CD4-positive, alpha-beta T cell (primary cell): ENCODE measurements at regions not wholly inside any gene's neighbourhood (a gene's known extent, or its start where the extent isn't known, plus 50 kb on each side); places are given as distances from the start of the nearest gene placed in this dataset.

Experiments used
- ATAC-seq: fragments of 200-7000 bp; cut with Tn5 transposase; one replicate; pipeline ENCODE4 v1.10.0; 2022; ENCODE audit warnings: mild to moderate bottlenecking; ENCODE audit not compliant: poor library complexity
- CTCF ChIA-PET: fragments of 350-600 bp; sonication (Branson Sonifier 250); formaldehyde crosslinking; loops from one replicate; lab custom pipeline; 2021; ENCODE audit warnings: antibody characterized with exemption, inconsistent platforms; lab: Charles Lee
- POLR2A ChIA-PET: fragments of 350-600 bp; sonication (Branson Sonifier 250); formaldehyde crosslinking; loops from one replicate; lab custom pipeline; 2021; ENCODE audit warnings: antibody characterized with exemption, inconsistent platforms; lab: Charles Lee
- DNase-seq, 14 experiments: peaks; one replicate each; pipeline ENCODE4 v3.0.0-alpha.2; 2013 to 2020; ENCODE audit warnings: mixed read lengths in 2 of 14
- H3K27ac ChIP-seq, 2 donors: one replicate each; pipeline versions ENCODE4 v1.5.1 to v1.7.0; 2013; ENCODE audit warnings: low read length in 2 of 2, low read depth in 1 of 2, mild to moderate bottlenecking in 1 of 2
- H3K27me3 ChIP-seq, 2 experiments: 1 replicate in 1 of 2; 2 replicates in 1 of 2; pipeline versions ENCODE4 v1.6.1 to v1.7.0; 2013; ENCODE audit warnings: low read length in 2 of 2, control low read depth in 1 of 2, mild to moderate bottlenecking in 1 of 2, moderate library complexity in 1 of 2; ENCODE audit not compliant: insufficient read depth in 2 of 2, control insufficient read depth in 1 of 2
- H3K36me3 ChIP-seq: one replicate; pipeline ENCODE4 v1.6.1; 2013; ENCODE audit warnings: low read length, control low read depth; ENCODE audit not compliant: insufficient read depth
- H3K4me1 ChIP-seq: one replicate; pipeline ENCODE4 v1.6.1; 2013; ENCODE audit warnings: low read length, control low read depth; ENCODE audit not compliant: insufficient read depth
- H3K4me3 ChIP-seq: one replicate; pipeline ENCODE4 v1.5.1; 2013; ENCODE audit warnings: mild to moderate bottlenecking, low read length, moderate library complexity
- H3K9me3 ChIP-seq, 2 experiments: 1 replicate in 1 of 2; 2 replicates in 1 of 2; pipeline versions ENCODE4 v1.6.1 to v1.7.0; 2013; ENCODE audit warnings: low read length in 2 of 2, mild to moderate bottlenecking in 2 of 2, control low read depth in 1 of 2, moderate library complexity in 1 of 2; ENCODE audit not compliant: control insufficient read depth in 1 of 2, insufficient read depth in 1 of 2
- H3K27ac Mint-ChIP-seq: one replicate; pipeline ENCODE4 v1.8.0; 2020; ENCODE audit warnings: mixed read lengths
- H3K27me3 Mint-ChIP-seq: one replicate; pipeline ENCODE4 v1.8.0; 2021; ENCODE audit warnings: mixed read lengths
- H3K36me3 Mint-ChIP-seq: one replicate; pipeline ENCODE4 v1.8.0; 2021; ENCODE audit warnings: low read depth, mixed read lengths
- H3K4me1 Mint-ChIP-seq: one replicate; pipeline ENCODE4 v1.8.0; 2021; ENCODE audit warnings: low read depth, mixed read lengths
- H3K4me3 Mint-ChIP-seq: one replicate; pipeline ENCODE4 v1.8.0; 2020; ENCODE audit warnings: mild to moderate bottlenecking, mixed read lengths
- H3K9me3 Mint-ChIP-seq: one replicate; pipeline ENCODE4 v1.8.0; 2020; ENCODE audit warnings: mixed read lengths
- intact Hi-C, 2 experiments: fragments of 100-400 bp; cut with DNase I in 1 of 2; cut with micrococcal nuclease in 1 of 2; formaldehyde crosslinking; loops; one replicate each; pipeline versions ENCODE4 v1.15.1 to v1.9.0; 2023 to 2025; cut with DNase I, micrococcal nuclease
- TF ChIP-seq, protein P1 (sequence below): fragments of 200-600 bp; IDR thresholded peaks from one replicate; pipeline ENCODE4 v1.8.0; 2022; ENCODE audit warnings: antibody characterized with exemption, mild to moderate bottlenecking

DNA sequence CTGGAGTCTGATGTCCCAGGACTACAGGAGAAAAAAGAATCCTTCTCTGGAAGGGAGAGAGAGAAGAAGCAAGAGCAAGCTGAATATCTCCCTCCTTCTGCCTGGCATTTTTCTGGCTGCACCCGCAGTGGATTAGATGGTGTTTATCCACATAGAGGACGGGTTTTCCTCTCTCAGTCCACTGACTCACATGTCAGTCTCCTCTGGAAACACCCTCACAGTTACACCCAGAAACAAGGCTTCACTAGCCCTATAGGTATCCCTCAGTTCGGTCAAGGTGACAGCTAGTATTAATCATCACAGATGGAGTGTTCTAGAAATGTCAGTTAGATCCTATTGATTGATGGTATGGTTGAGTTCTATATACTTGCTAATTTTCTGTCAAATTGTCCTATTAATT lies 87.9 kb downstream of the RHOU start:
- H3K27ac ChIP-seq = no peak overlapping the region
- Mint-ChIP-seq H3K4me1 (peaks cover 13% of the 10 kb centered on the region), H3K36me3 (no peaks in the 10 kb centered on the region), H3K27me3 (no peaks in the 10 kb centered on the region), H3K9me3 (no peaks in the 10 kb centered on the region), H3K4me3 (no peak overlapping the region), H3K27ac (no peak overlapping the region)
- ChIA-PET POLR2A (no interaction called here), CTCF (no interaction called here)
- intact Hi-C loops = no loop called here
- no peak for ATAC-seq
- no peak overlapping the region for H3K4me3 ChIP-seq
- no peaks in the 10 kb centered on the region for H3K36me3 ChIP-seq
- TF ChIP-seq, protein P1, sequence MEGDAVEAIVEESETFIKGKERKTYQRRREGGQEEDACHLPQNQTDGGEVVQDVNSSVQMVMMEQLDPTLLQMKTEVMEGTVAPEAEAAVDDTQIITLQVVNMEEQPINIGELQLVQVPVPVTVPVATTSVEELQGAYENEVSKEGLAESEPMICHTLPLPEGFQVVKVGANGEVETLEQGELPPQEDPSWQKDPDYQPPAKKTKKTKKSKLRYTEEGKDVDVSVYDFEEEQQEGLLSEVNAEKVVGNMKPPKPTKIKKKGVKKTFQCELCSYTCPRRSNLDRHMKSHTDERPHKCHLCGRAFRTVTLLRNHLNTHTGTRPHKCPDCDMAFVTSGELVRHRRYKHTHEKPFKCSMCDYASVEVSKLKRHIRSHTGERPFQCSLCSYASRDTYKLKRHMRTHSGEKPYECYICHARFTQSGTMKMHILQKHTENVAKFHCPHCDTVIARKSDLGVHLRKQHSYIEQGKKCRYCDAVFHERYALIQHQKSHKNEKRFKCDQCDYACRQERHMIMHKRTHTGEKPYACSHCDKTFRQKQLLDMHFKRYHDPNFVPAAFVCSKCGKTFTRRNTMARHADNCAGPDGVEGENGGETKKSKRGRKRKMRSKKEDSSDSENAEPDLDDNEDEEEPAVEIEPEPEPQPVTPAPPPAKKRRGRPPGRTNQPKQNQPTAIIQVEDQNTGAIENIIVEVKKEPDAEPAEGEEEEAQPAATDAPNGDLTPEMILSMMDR = no peak
- no peak for DNase-seq
- no peaks in the 10 kb centered on the region for H3K27me3 ChIP-seq
- peaks cover 6% of the 10 kb centered on the region for H3K4me1 ChIP-seq
- no peaks in the 10 kb centered on the region for H3K9me3 ChIP-seq

DNA sequence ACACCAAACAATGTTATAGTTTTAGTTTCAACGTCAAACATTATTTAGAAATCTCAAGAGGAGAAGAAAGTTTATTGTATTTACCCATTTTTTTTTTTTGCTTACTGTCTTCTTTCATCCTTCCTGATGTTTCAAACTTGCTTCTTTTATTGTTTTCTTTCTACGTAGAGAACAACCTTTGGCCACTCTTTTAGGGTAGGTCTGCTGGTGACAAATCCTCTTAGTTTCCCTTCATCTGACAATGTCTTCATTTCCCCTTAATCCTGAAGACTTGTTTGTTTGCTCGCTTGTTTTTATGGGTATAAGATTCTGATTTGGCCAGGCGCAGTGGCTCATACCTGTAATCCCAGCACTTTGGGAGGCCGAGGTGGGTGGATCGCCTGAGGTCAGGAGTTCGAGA lies 89.1 kb downstream of the RHOU start:
- Mint-ChIP-seq H3K4me1 (peaks cover 13% of the 10 kb centered on the region), H3K27ac (no peak overlapping the region), H3K36me3 (no peaks in the 10 kb centered on the region), H3K4me3 (no peak overlapping the region), H3K27me3 (no peaks in the 10 kb centered on the region), H3K9me3 (no peaks in the 10 kb centered on the region)
- H3K36me3 ChIP-seq = no peaks in the 10 kb centered on the region
- no peak overlapping the region for H3K27ac ChIP-seq
- H3K4me3 ChIP-seq = no peak overlapping the region
- POLR2A ChIA-PET = no interaction called here
- CTCF ChIA-PET = no interaction called here
- H3K4me1 ChIP-seq = peaks cover 6% of the 10 kb centered on the region
- TF ChIP-seq, protein P1 = no peak
- H3K9me3 ChIP-seq = no peaks in the 10 kb centered on the region
- intact Hi-C loops = no loop called here
- ATAC-seq = no peak
- DNase-seq = no peak
- H3K27me3 ChIP-seq = no peaks in the 10 kb centered on the region

DNA sequence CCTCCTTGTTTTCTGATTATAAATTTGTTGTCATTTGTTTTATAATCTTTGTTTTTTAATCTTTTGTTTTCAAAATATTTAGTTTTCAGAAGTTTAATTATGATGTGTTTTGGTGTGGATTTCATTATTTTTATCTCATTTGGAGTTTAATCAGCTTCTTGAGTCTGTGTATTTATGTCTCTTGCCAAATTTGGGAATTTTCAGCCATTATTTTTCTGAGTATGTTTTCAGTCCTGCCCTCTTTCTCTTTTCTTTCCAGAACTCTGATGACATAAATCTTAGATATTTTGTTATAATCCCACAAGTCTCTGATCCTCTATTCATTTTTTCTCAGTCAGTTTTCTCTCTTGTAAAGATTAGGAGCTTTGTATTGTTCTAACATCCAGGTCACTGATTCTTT lies 89.8 kb downstream of the RHOU start:
- no peak overlapping the region for H3K4me3 Mint-ChIP-seq
- no peaks in the 10 kb centered on the region for H3K36me3 Mint-ChIP-seq
- DNase-seq = no peak
- no peaks in the 10 kb centered on the region for H3K27me3 ChIP-seq
- no peaks in the 10 kb centered on the region for H3K9me3 ChIP-seq
- intact Hi-C loops = no loop called here
- ChIA-PET POLR2A (no interaction called here), CTCF (no interaction called here)
- H3K27ac ChIP-seq = no peak overlapping the region
- peaks cover 13% of the 10 kb centered on the region for H3K4me1 Mint-ChIP-seq
- no peak for ATAC-seq
- no peaks in the 10 kb centered on the region for H3K9me3 Mint-ChIP-seq
- H3K27ac Mint-ChIP-seq = no peak overlapping the region
- no peak overlapping the region for H3K4me3 ChIP-seq
- no peaks in the 10 kb centered on the region for H3K36me3 ChIP-seq
- H3K27me3 Mint-ChIP-seq = no peaks in the 10 kb centered on the region
- peaks cover 6% of the 10 kb centered on the region for H3K4me1 ChIP-seq
- TF ChIP-seq, protein P1 = no peak
